ENCODE measurements at regions not wholly inside any gene's neighbourhood (a gene's known extent, or its start where the extent isn't known, plus 50 kb on each side); places are given as distances from the start of the nearest gene placed in this dataset.

GRCh38 chr2:157182204-157182709 is 75.2 kb upstream of the GALNT5 start (continued):
- TF ChIP-seq RARB (CRISPR knock-in tag; IDR thresholded peaks at IDR 0.05) (no peak), ZFP30 (CRISPR knock-in tag; IDR thresholded peaks at IDR 0.05) (no peak), TCF4 (CRISPR knock-in tag; IDR thresholded peaks at IDR 0.05; ENCODE audit: borderline replicate concordance) (no peak)

- peak; percentile 67; the same call in 1 of the 2 replicates for TF ChIP-seq TOX (CRISPR knock-in tag; IDR thresholded peaks at IDR 0.05; ENCODE audit: borderline replicate concordance)
- TF ChIP-seq RARB (CRISPR knock-in tag; IDR thresholded peaks at IDR 0.05), result no peak
- TF ChIP-seq ZC3H10 (CRISPR knock-in tag; IDR thresholded peaks at IDR 0.05), result 0 out of 2 replicates have a peak, but pooled peaks have one; percentile 56
- peak; percentile 91 for ATAC-seq
Observed at GRCh38 chr2:157182834-157183396, 74.6 kb upstream of the GALNT5 start.

GRCh38 chr2:157184161-157184895 is 73.2 kb upstream of the GALNT5 start:
- TF ChIP-seq RARB (CRISPR knock-in tag; IDR thresholded peaks at IDR 0.05) (no peak), BACH2 (CRISPR knock-in tag; IDR thresholded peaks at IDR 0.05; ENCODE audit: borderline replicate concordance) (no peak), ZNF8 (CRISPR knock-in tag; IDR thresholded peaks at IDR 0.05) (no peak), CSRNP3 (CRISPR knock-in tag; IDR thresholded peaks at IDR 0.05) (no peak), SNAI2 (CRISPR knock-in tag; IDR thresholded peaks at IDR 0.05) (no peak), ZNF70 (CRISPR knock-in tag; IDR thresholded peaks at IDR 0.05) (no peak), OSR1 (CRISPR knock-in tag; IDR thresholded peaks at IDR 0.05) (no peak), ARNTL (CRISPR knock-in tag; IDR thresholded peaks at IDR 0.05; ENCODE audit: borderline replicate concordance, low read depth) (no peak)
- ATAC-seq, result no peak

GRCh38 chr2:157185476-157186227 is 71.9 kb upstream of the GALNT5 start:
- no peak for ATAC-seq
- TF ChIP-seq ZFP30 (CRISPR knock-in tag; IDR thresholded peaks at IDR 0.05) (no peak), SNAI2 (CRISPR knock-in tag; IDR thresholded peaks at IDR 0.05) (no peak), ZNF70 (CRISPR knock-in tag; IDR thresholded peaks at IDR 0.05) (no peak), GLIS3 (CRISPR knock-in tag; IDR thresholded peaks at IDR 0.05) (no peak), ZNF8 (CRISPR knock-in tag; IDR thresholded peaks at IDR 0.05) (no peak), RARB (CRISPR knock-in tag; IDR thresholded peaks at IDR 0.05) (no peak), TOX (CRISPR knock-in tag; IDR thresholded peaks at IDR 0.05; ENCODE audit: borderline replicate concordance) (no peak), TSHZ2 (CRISPR knock-in tag; IDR thresholded peaks at IDR 0.05) (no peak), BACH2 (CRISPR knock-in tag; IDR thresholded peaks at IDR 0.05; ENCODE audit: borderline replicate concordance) (no peak)

- TF ChIP-seq PPARA (CRISPR knock-in tag; IDR thresholded peaks at IDR 0.05; ENCODE audit: borderline replicate concordance) (no peak), ZFP30 (CRISPR knock-in tag; IDR thresholded peaks at IDR 0.05) (no peak), TOX (CRISPR knock-in tag; IDR thresholded peaks at IDR 0.05; ENCODE audit: borderline replicate concordance) (peak; percentile 35; the same call in 1 of the 2 replicates), SNAI2 (CRISPR knock-in tag; IDR thresholded peaks at IDR 0.05) (no peak)
- ATAC-seq, result peak; percentile 85
Observed at GRCh38 chr2:157190151-157190550, 67.4 kb upstream of the GALNT5 start.

- no peak for ATAC-seq
- TF ChIP-seq SNAI2 (CRISPR knock-in tag; IDR thresholded peaks at IDR 0.05) (no peak), ZNF8 (CRISPR knock-in tag; IDR thresholded peaks at IDR 0.05) (no peak), TOX (CRISPR knock-in tag; IDR thresholded peaks at IDR 0.05; ENCODE audit: borderline replicate concordance) (no peak), POU6F1 (CRISPR knock-in tag; IDR thresholded peaks at IDR 0.05; ENCODE audit: borderline replicate concordance, low read depth) (no peak), OSR1 (CRISPR knock-in tag; IDR thresholded peaks at IDR 0.05) (no peak), TCF4 (CRISPR knock-in tag; IDR thresholded peaks at IDR 0.05; ENCODE audit: borderline replicate concordance) (no peak), ESRRG (CRISPR knock-in tag; IDR thresholded peaks at IDR 0.05) (no peak), ZC3H10 (CRISPR knock-in tag; IDR thresholded peaks at IDR 0.05) (no peak), PATZ1 (CRISPR knock-in tag; IDR thresholded peaks at IDR 0.05; ENCODE audit: borderline replicate concordance) (no peak), ARNTL (CRISPR knock-in tag; IDR thresholded peaks at IDR 0.05; ENCODE audit: borderline replicate concordance, low read depth) (no peak), CSDC2 (CRISPR knock-in tag; IDR thresholded peaks at IDR 0.05) (no peak), ISL1 (CRISPR knock-in tag; IDR thresholded peaks at IDR 0.05) (no peak)
Observed at GRCh38 chr2:157191186-157191585, 66.3 kb upstream of the GALNT5 start.
